ENCODE measurements at regions not wholly inside any gene's neighbourhood (a gene's known extent, or its start where the extent isn't known, plus 50 kb on each side); places are given as distances from the start of the nearest gene placed in this dataset.
"Not testable (repeated sequence)": the region's sequence is repeated elsewhere in the genome, so short reads cannot be mapped to it uniquely, and the experiment has no call there.

- no peak for DNase-seq (ENCODE audit: low read depth)
Observed at GRCh38 chr7:131052285-131052904, 275.3 kb upstream of the MKLN1 start.

- no peak for DNase-seq (ENCODE audit: low read depth)
Observed at GRCh38 chr7:131056007-131056406, 271.7 kb upstream of the MKLN1 start.

- DNase-seq (ENCODE audit: low read depth): no peak
Observed at GRCh38 chr7:131057015-131057793, 270.5 kb upstream of the MKLN1 start.

- no peak for DNase-seq (ENCODE audit: low read depth)
Observed at GRCh38 chr7:131057794-131058070, 269.9 kb upstream of the MKLN1 start.

- DNase-seq (ENCODE audit: low read depth): not testable (repeated sequence)
Observed at GRCh38 chr7:131058561-131059288, 269.0 kb upstream of the MKLN1 start.

GRCh38 chr7:131059401-131059800, 268.3 kb upstream of the MKLN1 start:
- DNase-seq (ENCODE audit: low read depth): not testable (repeated sequence)

GRCh38 chr7:131061158-131061557, 266.5 kb upstream of the MKLN1 start:
- DNase-seq (ENCODE audit: low read depth): no peak

GRCh38 chr7:131061818-131062217, 265.9 kb upstream of the MKLN1 start:
- no peak for DNase-seq (ENCODE audit: low read depth)

- DNase-seq (ENCODE audit: low read depth): no peak
Observed at GRCh38 chr7:131066635-131067034, 261.0 kb upstream of the MKLN1 start.

GRCh38 chr7:131067220-131067619, 260.5 kb upstream of the MKLN1 start:
- DNase-seq (ENCODE audit: low read depth): no peak

GRCh38 chr7:131068604-131069021, 259.1 kb upstream of the MKLN1 start:
- no peak for DNase-seq (ENCODE audit: low read depth)

- no peak for DNase-seq (ENCODE audit: low read depth)
Observed at GRCh38 chr7:131071786-131072504, 255.7 kb upstream of the MKLN1 start.

- no peak for DNase-seq (ENCODE audit: low read depth)
Observed at GRCh38 chr7:131072505-131073091, 255.1 kb upstream of the MKLN1 start.

GRCh38 chr7:131074043-131074442, 253.6 kb upstream of the MKLN1 start:
- DNase-seq (ENCODE audit: low read depth): no peak

GRCh38 chr7:131074585-131074984, 253.1 kb upstream of the MKLN1 start:
- DNase-seq (ENCODE audit: low read depth): no peak

- no peak for DNase-seq (ENCODE audit: low read depth)
Observed at GRCh38 chr7:131075406-131075805, 252.3 kb upstream of the MKLN1 start.

GRCh38 chr7:131076032-131076431, 251.6 kb upstream of the MKLN1 start:
- DNase-seq (ENCODE audit: low read depth): no peak

- no peak for DNase-seq (ENCODE audit: low read depth)
Observed at GRCh38 chr7:131076711-131077181, 250.9 kb upstream of the MKLN1 start.

- no peak for DNase-seq (ENCODE audit: low read depth)
Observed at GRCh38 chr7:131077735-131078134, 249.9 kb upstream of the MKLN1 start.

- DNase-seq (ENCODE audit: low read depth): no peak
Observed at GRCh38 chr7:131080754-131081153, 246.9 kb upstream of the MKLN1 start.

GRCh38 chr7:131081308-131081707, 246.4 kb upstream of the MKLN1 start:
- DNase-seq (ENCODE audit: low read depth): no peak

GRCh38 chr7:131083781-131084180, 243.9 kb upstream of the MKLN1 start:
- no peak for DNase-seq (ENCODE audit: low read depth)

All from stimulated activated CD8-positive, alpha-beta memory T cell treated with anti-CD3 and anti-CD28 coated beads, Interleukin-12 subunit alpha, Interleukin-12 subunit beta, amount 100 ng/mL, for 4 hours (primary cell).